Bronchial epithelial cell (primary cell): ENCODE measurements at regions not wholly inside any gene's neighbourhood (a gene's known extent, or its start where the extent isn't known, plus 50 kb on each side); places are given as distances from the start of the nearest gene placed in this dataset.

Source experiments
- DNase-seq: peaks from one replicate; pipeline ENCODE4 v3.0.0-alpha.2; 2010; ENCODE audit warnings: low read depth
- FAIRE-seq: peaks from 2 replicates; lab custom pipeline; 2011; peaks lifted over from hg19 to GRCh38; lab: Jason Lieb, UNC
- H3K27me3 ChIP-seq: 2 replicates; pipeline ENCODE4 v1.5.1; 2011; ENCODE audit warnings: low read length; ENCODE audit not compliant: control insufficient read depth, insufficient read depth
- H3K36me3 ChIP-seq: 2 replicates; pipeline ENCODE4 v1.5.1; 2011; ENCODE audit warnings: low read length; ENCODE audit not compliant: control insufficient read depth, insufficient read depth
- H3K4me3 ChIP-seq: 2 replicates; pipeline ENCODE4 v1.5.1; 2011; ENCODE audit warnings: mild to moderate bottlenecking, low read depth, low read length, control low read depth
- CTCF ChIP-seq: IDR thresholded peaks from 2 replicates; pipeline ENCODE4 v1.5.1; 2011; ENCODE audit warnings: mild to moderate bottlenecking, moderate library complexity, low read length, control low read depth, inconsistent platforms; ENCODE audit not compliant: insufficient read depth, severe bottlenecking

DNA sequence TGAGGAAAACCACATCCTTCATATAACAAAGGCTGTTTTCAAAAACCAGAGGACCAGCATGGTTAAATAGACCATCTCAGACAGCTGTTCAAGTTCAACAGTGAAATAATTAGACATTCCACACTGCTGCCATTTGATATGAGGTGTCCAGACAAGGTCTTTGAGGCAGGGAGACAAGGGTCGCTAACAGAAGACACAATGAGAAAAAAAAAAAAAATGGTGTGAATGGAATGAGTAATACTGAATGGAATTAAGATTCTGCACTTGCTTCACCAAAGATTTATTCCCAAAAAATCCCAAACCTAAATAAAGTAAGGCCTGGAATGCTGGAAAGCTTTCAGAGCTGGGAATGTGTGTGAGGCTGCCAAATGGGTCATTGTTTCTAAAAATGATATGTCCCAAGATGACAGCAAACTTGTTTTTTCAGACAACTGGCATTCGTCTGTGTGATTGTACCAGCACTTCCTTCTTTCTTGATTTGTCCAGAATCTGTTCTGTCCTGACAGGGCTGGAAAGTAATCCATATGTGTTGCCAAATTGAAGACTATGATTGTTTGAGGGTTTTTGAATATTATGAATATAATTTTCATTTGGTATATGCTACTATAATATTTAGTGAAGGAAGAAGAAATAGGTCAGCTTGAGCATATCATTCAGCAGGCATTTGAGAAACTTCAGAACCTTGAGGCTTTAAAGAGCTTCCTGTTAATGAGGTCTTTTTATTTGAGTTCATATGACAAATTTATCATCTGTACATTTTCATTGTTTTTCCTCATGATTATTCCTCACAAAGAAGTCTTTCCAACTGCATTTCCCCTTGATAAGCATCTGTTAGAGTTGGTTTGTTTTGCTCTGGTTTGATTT is 85.2 kb upstream of the ITGA4 start:
- no peak for FAIRE-seq
- TF ChIP-seq CTCF = no peak
- H3K4me3 ChIP-seq = no peak overlapping the region
- no peaks in the 10 kb centered on the region for H3K36me3 ChIP-seq
- H3K27me3 ChIP-seq = no peaks in the 10 kb centered on the region
- no peak for DNase-seq

GRCh38 chr2:181372646-181373040 is 84.5 kb upstream of the ITGA4 start:
- H3K36me3 ChIP-seq = no peaks in the 10 kb centered on the region
- no peak for TF ChIP-seq CTCF
- H3K4me3 ChIP-seq = no peak overlapping the region
- FAIRE-seq = no peak
- no peak for DNase-seq
- no peaks in the 10 kb centered on the region for H3K27me3 ChIP-seq

DNA sequence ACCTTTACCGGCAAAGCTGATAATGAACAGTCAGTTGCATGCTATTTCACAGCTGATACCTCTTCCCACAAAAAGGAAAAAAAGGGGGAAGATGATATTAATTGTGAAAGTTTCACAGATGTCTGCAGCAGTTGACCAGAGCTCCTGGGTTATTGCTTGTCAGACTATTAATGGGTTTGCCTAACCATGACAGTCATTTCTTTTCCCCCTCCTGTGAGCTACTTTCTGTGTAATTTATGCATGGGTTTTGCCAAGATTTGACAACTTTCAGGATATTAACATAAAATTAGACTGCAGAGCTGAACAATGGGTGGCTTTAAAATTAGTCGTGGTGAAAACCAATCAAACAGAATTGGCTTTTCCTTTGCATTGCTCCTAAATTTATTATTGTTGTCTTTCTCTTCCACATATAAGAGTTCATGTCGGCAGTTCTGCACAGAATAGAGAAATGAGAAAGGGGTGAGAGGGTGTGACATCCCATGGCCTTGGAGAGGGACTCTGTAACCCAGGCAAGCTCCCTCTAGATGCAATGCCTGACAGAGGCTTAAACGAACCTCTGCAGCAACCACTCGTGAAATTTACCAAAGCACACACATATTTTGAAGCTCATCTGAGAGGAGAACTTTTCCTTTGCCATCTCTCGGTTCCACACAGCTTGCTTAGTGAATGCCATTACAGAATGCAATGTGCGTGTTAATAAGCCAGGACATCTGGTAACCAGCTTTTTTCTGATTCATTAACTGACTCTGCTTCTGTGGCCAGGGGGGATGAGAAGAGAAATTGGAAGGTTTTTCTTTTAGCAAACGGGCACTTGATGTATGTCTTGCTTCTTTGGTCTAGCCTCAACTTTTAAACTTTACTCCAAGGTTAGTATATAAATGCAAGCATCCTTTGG is 82.2 kb upstream of the ITGA4 start:
- H3K4me3 ChIP-seq = no peak overlapping the region
- TF ChIP-seq CTCF = no peak
- DNase-seq = no peak
- no peaks in the 10 kb centered on the region for H3K27me3 ChIP-seq
- H3K36me3 ChIP-seq = no peaks in the 10 kb centered on the region
- peak; percentile 36 for FAIRE-seq

GRCh38 chr2:181376442-181376841 is 80.7 kb upstream of the ITGA4 start:
- H3K4me3 ChIP-seq = no peak overlapping the region
- DNase-seq (no peak), FAIRE-seq (no peak)
- no peaks in the 10 kb centered on the region for H3K27me3 ChIP-seq
- no peak for TF ChIP-seq CTCF
- no peaks in the 10 kb centered on the region for H3K36me3 ChIP-seq

GRCh38 chr2:181376999-181377398 is 80.2 kb upstream of the ITGA4 start:
- Histone ChIP-seq H3K36me3 (no peaks in the 10 kb centered on the region), H3K4me3 (no peak overlapping the region), H3K27me3 (no peaks in the 10 kb centered on the region)
- no peak for DNase-seq
- TF ChIP-seq CTCF = no peak
- FAIRE-seq = no peak
